Pancreas (tissue), 10 donors: ENCODE measurements at regions not wholly inside any gene's neighbourhood (a gene's known extent, or its start where the extent isn't known, plus 50 kb on each side); places are given as distances from the start of the nearest gene placed in this dataset.

Experiments used
- ATAC-seq, 4 donors: fragments of 200-7000 bp; cut with Tn5 transposase; one replicate each; pipeline versions ENCODE4 v1.8.0 to v1.9.1; 2020; ENCODE audit warnings: mild to moderate bottlenecking in 4 of 4, moderate library complexity in 4 of 4
- DNase-seq, 6 donors: peaks; one replicate each; pipeline ENCODE4 v3.0.0-alpha.2; 2020
- FAIRE-seq: peaks from 2 replicates; lab custom pipeline; 2012; peaks lifted over from hg19 to GRCh38; lab: Jason Lieb, UNC
- H3K27ac ChIP-seq, 4 donors: fragments of 200-600 bp; sonication (generic); 1 replicate in 3 of 4; 2 replicates in 1 of 4; pipeline versions ENCODE4 v1.5.0 to v1.8.0; 2020
- H3K27me3 ChIP-seq, 4 donors: fragments of 200-600 bp; one replicate each; pipeline ENCODE4 v1.8.0; 2021
- H3K36me3 ChIP-seq, 3 donors: fragments of 200-600 bp; sonication (generic) in 1 of 3; one replicate each; pipeline versions ENCODE4 v1.5.0 to v1.8.0; 2020 to 2021
- H3K4me1 ChIP-seq, 3 donors: fragments of 200-600 bp; one replicate each; pipeline ENCODE4 v1.8.0; 2021
- H3K4me3 ChIP-seq, 4 donors: fragments of 200-600 bp; sonication (generic) in 2 of 4; one replicate each; pipeline versions ENCODE4 v1.5.0 to v1.8.0; 2020 to 2021
- H3K9me3 ChIP-seq, 4 donors: fragments of 200-600 bp; one replicate each; pipeline ENCODE4 v1.8.0; 2021
- WGBS, 2 donors: extraction: QIAGEN DNeasy Blood & Tissue Kit; methylation state at CpG; one replicate each; pipeline ENCODE4 v1.1.7; 2013; 5-methylcytosine and 5-hydroxymethylcytosine counted together
- intact Hi-C, 3 donors: fragments of 100-400 bp; cut with DNase I; formaldehyde crosslinking; loops; one replicate each; pipeline versions ENCODE4 v1.11.1 to v1.14.2; 2022
- TF ChIP-seq, protein P1 (sequence below), 4 donors: fragments of 200-600 bp; sonication (generic) in 3 of 4; IDR thresholded peaks; one replicate each; pipeline versions ENCODE4 v1.5.0 to v1.8.0; 2021; ENCODE audit warnings: antibody characterized with exemption in 4 of 4
- donor health status: healthy with polysubstance abuse.
- donor health status: DM: no; HTN: no; CAD: no; lungs with moderate emphysema.
- donor health status: DM: no; HTN: no; CAD: no.
- donor health status: control.
- donor health status: control.
- donor health status: Bipolar disorder and iron deficiency.
- donor health status: DM: yes; HTN: yes; CAD: no.
- donor health status: DM: no; HTN: no; CAD: no.
- donor health status: DM: no; HTN: no; CAD: no.
- donor health status: DM: yes; HTN: yes; CAD: no.

DNA sequence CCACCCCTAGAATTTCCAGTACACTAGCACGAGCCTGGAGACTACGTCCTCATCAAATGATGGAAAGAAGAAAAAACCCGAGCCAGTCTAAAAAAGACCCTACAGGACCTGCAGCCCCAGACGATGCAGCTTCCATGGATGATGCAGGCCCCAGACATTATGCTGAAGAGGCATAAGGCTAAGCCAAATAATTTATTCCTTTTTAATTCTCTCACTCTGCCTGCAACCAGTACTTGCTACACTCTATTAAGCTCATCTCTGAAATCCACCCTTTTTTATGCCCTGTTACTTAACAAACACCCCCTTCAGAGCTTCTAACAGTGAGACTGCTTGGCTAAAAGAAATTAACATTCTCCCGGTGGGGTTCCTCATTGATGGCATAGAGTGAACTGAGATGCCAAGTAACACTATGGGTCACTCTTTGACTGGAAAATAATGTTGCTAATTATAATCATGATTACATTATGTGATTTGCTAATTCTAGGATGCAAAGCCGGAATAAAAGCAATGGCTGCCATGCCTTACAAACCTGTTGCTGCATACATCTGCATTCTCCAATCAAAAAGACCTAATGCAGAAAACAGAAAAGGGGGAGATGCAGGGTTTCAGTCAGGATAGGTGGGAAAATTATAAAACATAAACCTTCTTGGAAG is 1462.4 kb downstream of the UQCRFS1 start:
- intact Hi-C loops, result no loop called here
- Histone ChIP-seq H3K9me3 (no peaks in the 10 kb centered on the region), H3K27me3 (no peaks in the 10 kb centered on the region), H3K36me3 (no peaks in the 10 kb centered on the region), H3K4me1 (no peaks in the 10 kb centered on the region), H3K4me3 (no peak overlapping the region), H3K27ac (no peak overlapping the region)
- WGBS, 2 donors, result 83 to 92% methylated on average over 6 of the region's 6 CpGs
- no peak for DNase-seq
- FAIRE-seq, result no peak
- TF ChIP-seq, protein P1, sequence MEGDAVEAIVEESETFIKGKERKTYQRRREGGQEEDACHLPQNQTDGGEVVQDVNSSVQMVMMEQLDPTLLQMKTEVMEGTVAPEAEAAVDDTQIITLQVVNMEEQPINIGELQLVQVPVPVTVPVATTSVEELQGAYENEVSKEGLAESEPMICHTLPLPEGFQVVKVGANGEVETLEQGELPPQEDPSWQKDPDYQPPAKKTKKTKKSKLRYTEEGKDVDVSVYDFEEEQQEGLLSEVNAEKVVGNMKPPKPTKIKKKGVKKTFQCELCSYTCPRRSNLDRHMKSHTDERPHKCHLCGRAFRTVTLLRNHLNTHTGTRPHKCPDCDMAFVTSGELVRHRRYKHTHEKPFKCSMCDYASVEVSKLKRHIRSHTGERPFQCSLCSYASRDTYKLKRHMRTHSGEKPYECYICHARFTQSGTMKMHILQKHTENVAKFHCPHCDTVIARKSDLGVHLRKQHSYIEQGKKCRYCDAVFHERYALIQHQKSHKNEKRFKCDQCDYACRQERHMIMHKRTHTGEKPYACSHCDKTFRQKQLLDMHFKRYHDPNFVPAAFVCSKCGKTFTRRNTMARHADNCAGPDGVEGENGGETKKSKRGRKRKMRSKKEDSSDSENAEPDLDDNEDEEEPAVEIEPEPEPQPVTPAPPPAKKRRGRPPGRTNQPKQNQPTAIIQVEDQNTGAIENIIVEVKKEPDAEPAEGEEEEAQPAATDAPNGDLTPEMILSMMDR (IDR thresholded peaks at IDR 0.05), result no peak
- no peak for ATAC-seq

DNA sequence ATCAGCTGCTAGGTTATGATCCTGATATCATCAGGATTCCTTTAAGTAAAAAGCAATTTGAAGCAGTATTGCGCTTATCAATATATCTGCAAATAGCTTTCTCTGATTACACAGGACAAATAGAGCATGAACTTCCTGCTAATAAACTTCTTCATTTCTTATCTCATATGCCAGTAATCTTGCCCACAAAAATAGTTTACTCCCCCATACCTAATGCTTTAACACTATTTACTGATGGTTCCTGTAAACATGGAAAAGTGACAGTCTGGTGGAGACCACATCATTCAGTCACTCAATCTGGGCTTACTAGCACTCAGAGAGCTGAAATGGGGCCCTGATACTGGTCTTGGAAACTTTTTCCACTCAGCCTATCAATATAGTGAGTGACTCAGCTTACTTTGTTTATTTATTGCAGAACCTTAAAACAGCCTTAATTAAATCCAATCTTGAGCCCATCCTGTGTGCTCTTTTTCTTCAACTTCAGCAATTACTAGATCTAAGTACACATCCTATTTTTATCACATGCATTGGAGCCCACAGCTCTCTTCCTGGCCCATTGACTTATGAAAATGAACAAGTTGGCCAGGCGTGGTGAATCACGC is 1464.3 kb downstream of the UQCRFS1 start:
- Histone ChIP-seq H3K9me3 (no peaks in the 10 kb centered on the region), H3K4me3 (no peak overlapping the region), H3K27me3 (no peaks in the 10 kb centered on the region), H3K4me1 (no peaks in the 10 kb centered on the region), H3K36me3 (no peaks in the 10 kb centered on the region), H3K27ac (no peak overlapping the region)
- TF ChIP-seq, protein P1 (IDR thresholded peaks at IDR 0.05), result no peak
- DNase-seq (no peak), ATAC-seq (no peak), FAIRE-seq (no peak)
- intact Hi-C loops, result no loop called here
- 96 to 98% methylated on average over 3 of the region's 3 CpGs for WGBS, 2 donors

DNA sequence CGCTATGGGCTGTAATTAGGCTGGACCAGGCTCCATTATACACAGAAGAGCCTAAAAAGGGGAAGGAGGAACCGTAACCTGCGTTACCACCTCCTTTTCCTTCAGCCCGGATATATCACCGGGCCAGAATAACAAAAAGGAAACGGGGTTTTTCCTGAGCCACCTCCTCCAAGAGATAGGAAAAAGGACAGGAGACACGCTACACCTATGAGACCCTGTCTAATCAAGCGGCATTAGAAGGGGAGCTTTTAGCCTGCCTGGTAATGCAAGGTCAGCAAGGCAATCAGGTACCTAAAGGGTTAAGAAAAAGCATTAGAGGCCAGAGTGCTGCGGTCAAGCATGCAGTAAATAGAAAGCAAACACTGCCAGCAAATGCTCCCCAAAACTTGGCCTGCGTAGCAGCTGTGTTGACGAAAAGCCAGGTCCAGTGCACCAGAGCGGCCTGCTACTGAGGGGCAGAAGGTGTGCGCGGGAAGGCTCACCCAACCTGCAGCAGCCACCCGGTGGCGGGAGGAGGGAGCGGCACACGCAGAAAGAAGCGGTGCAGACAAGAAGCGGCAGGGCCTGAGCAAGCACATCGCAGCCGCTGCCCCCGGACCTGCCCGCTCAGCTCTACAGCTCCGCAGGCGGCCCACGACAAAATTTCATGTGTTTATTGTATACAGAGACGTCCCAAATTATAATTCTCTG is 1466.1 kb downstream of the UQCRFS1 start:
- Histone ChIP-seq H3K4me1 (no peaks in the 10 kb centered on the region), H3K27me3 (no peaks in the 10 kb centered on the region), H3K4me3 (no peak overlapping the region), H3K27ac (no peak overlapping the region), H3K36me3 (no peaks in the 10 kb centered on the region), H3K9me3 (no peaks in the 10 kb centered on the region)
- DNase-seq (peak in 3 of 6 donors; percentile 7 to 52 (median 51)), FAIRE-seq (no peak), ATAC-seq (peak in 2 of 4 donors; percentile 62 to 73)
- intact Hi-C loops, result no loop called here
- TF ChIP-seq, protein P1 (IDR thresholded peaks at IDR 0.05), result no peak
- WGBS, 2 donors, result 46% methylated on average over 28 of the region's 28 CpGs

DNA sequence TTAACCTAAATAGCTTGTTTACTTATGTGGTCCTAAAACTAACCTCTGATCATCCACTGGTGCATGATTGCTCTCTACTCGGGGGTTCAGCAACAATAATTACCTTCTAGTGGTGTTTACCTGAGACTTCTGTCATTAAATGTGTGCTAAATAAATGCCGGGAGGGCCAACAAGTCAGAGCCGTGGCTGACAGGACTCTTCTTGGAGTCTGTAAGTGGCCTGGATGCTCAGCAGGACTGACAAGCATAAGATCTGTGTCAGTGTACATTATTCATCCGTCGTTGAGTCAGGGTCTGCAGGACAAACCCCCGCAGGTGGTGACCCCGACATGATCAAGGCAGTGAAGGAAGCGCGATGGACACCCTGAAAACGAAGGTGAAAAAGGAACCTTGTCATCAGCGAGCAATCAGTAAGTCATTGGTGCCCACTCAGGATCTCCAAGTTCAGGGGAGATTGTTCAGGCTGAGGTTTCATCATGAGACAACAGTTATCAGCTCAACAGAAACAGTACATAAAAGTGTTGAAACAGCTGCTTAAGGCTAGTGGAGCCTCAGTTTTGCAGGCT is 1466.9 kb downstream of the UQCRFS1 start:
- Histone ChIP-seq H3K4me1 (no peaks in the 10 kb centered on the region), H3K27ac (no peak overlapping the region), H3K4me3 (no peak overlapping the region), H3K36me3 (no peaks in the 10 kb centered on the region), H3K27me3 (no peaks in the 10 kb centered on the region), H3K9me3 (no peaks in the 10 kb centered on the region)
- FAIRE-seq (no peak), ATAC-seq (no peak), DNase-seq (peak in 1 of 6 donors; percentile 1)
- TF ChIP-seq, protein P1 (IDR thresholded peaks at IDR 0.05), result no peak
- intact Hi-C loops, result no loop called here
- WGBS, 2 donors, result 90 to 93% methylated on average over 11 of the region's 11 CpGs
